KOPT-K1 (cell line): ENCODE measurements at regions not wholly inside any gene's neighbourhood (a gene's known extent, or its start where the extent isn't known, plus 50 kb on each side); places are given as distances from the start of the nearest gene placed in this dataset.
"Not testable (repeated sequence)": the region's sequence is repeated elsewhere in the genome, so short reads cannot be mapped to it uniquely, and the experiment has no call there.

Experiments used
- H3K27ac ChIP-seq: fragments of 200-600 bp; sonication (generic); 2 replicates; pipeline ENCODE4 v1.5.1; 2016; ENCODE audit warnings: antibody characterized with exemption, mild to moderate bottlenecking, low read depth, low read length; ENCODE audit not compliant: poor library complexity, severe bottlenecking
- H3K36me3 ChIP-seq: fragments of 200-600 bp; sonication (generic); 2 replicates; pipeline ENCODE4 v1.5.1; 2017; ENCODE audit warnings: antibody characterized with exemption, mild to moderate bottlenecking, low read length, moderate library complexity; ENCODE audit not compliant: insufficient read depth
- H3K9me3 ChIP-seq: fragments of 200-600 bp; sonication (generic); 2 replicates; pipeline ENCODE4 v1.5.1; 2017; ENCODE audit warnings: antibody characterized with exemption, low read length, mild to moderate bottlenecking; ENCODE audit not compliant: insufficient read depth, poor library complexity, severe bottlenecking

DNA sequence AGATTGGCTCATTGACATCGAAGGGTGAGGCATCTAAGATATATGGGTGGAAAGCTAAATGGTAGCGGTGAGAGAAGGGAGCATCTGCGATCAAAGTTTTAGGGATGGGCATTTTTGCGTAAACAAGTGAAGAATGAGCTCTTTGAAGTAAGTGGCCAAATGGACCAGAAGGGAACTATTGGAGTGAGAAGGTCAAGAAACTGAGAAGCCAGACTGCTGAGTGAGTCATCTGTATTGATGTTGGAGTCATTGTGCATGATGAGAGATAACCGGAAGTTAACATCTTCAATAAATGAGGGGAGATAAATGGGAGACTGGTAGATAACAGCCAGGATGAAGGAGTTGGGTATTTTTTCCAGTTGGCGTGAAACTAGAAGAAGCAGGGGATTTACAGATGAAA lies 271.9 kb upstream of the PDE3A start:
- Histone ChIP-seq H3K9me3 (no peaks in the 10 kb centered on the region), H3K27ac (no peak overlapping the region), H3K36me3 (no peaks in the 10 kb centered on the region)

DNA sequence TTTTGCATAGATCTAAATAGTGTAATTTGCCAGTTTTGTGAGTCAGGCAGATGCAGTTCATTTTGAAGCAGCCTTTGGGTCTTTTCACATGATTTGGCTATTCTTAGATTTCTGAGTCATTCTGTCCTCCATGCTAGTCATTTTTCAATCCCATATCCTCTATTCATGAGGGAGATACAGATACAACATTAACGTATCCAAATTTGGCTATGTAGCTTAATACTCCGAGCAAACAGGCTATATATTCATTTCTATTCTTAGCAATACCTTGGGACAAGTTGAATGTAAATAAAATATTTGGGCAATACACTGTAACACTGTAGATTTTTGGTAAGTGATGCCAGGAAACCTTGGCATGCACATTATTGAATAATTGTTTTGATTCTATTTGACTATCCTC lies 270.7 kb upstream of the PDE3A start:
- Histone ChIP-seq H3K36me3 (no peaks in the 10 kb centered on the region), H3K27ac (no peak overlapping the region), H3K9me3 (no peaks in the 10 kb centered on the region)

DNA sequence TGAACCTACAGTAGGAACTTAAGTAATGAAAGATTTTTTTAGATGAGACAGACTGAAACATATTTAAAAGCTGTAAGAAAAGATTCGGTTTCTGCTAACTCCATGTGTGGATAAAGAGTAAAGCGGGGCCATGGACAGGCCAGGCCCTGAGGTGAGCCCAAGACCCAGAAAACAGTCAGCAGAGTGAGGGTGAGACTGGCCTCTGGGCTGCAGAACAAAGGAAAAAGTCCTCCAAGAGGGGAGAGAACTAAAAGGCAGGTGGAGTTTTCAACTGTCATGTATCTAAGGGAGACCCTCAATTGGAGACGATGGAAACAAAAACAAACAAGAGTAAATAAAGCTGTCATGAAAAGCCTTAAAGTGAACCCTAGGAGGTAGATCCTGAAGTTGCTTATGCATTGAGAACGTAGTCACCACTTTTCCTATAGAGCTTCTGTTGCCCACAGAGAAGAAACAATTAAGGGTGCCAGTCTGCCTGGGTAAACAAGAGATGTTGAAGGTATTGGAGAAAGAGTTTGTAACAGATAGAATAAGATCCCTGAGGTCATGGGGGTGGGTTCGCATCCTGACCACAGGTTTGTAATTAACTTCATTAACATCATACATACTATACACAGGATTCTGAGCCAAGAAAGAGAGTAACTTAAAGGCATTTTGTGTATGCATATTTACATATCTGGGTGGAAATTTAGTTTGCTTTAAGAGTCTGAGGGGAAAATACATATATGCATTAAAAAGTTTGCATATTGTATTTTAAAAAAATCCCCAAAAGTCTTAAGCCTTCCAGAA lies 268.7 kb upstream of the PDE3A start:
- Histone ChIP-seq H3K36me3 (no peaks in the 10 kb centered on the region), H3K27ac (no peak overlapping the region), H3K9me3 (no peaks in the 10 kb centered on the region)

DNA sequence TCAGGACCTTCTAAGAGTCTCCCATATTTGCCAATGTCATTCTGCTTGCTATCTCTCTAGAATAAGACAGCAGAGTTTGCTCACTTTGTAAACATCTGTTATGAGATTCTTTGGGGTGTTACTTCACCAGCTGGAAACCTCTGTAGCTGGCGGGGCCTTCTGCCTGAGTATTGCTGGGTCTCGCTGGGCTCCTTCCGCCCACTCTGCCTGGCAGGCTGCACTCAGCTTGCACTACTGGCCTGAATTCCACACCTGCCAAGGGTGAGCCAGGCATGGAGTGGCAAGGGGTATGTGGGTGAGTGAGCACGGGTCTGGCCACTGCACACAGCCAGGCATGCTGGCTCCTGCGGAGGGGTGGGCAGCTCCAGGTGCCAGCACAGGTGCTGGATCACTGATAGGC lies 267.3 kb upstream of the PDE3A start:
- Histone ChIP-seq H3K27ac (no peak overlapping the region), H3K9me3 (no peaks in the 10 kb centered on the region), H3K36me3 (no peaks in the 10 kb centered on the region)

DNA sequence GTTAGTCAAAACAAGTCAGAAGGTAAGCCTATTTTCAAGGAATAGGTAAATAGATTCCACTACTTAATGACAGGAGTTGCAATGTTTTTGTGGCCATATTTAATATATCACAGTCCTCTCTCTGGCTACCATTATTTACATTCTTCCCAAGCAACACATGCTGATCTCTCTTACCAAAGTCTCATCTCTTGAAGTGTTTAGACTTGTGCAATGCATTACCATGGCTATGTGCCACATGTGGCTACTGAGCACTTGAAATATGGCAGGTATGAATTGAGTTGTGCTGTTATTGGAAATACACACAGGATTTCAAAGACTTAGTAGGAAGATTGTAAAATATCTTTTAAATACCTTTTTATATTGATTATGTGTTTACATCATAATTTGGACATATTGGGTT lies 262.4 kb upstream of the PDE3A start:
- no peaks in the 10 kb centered on the region for H3K9me3 ChIP-seq
- H3K27ac ChIP-seq: no peak overlapping the region
- H3K36me3 ChIP-seq: no peaks in the 10 kb centered on the region

DNA sequence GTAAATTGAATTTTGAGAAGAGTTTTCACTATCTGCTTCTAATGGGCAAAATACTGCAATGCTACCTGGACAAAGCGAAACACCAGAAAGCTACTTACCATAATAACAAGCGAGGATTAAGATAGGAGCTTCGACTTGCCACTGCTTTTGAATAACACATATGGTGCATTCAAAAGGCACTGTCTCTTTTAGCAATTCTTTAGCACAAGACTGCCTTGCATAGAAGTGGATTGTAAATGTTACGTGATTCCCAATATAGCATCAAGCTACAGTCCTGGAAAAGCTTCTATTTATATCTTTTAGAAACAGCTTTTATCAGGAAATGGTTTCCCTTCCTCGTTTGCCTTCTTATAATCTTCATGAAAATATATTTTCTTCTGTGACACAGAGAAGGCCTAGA lies 258.7 kb upstream of the PDE3A start:
- Histone ChIP-seq H3K36me3 (no peaks in the 10 kb centered on the region), H3K9me3 (no peaks in the 10 kb centered on the region), H3K27ac (no peak overlapping the region)

DNA sequence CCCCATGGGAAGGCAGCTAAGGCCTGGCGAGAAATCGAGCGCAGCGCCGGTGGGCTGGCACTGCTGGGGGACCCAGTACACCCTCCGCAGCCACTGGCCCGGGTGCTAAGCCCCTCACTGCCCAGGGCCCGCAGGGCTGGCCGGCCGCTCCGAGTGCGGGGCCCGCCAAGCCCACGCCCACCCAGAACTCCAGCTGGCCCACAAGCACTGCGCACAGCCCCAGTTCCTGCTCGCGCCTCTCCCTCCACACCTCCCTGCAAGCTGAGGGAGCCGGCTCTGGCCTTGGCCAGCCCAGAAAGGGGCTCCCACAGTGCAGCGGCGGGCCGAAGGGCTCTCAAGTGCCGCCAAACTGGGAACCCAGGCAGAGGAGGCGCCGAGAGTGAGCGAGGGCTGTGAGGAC lies 253.0 kb upstream of the PDE3A start:
- not testable (repeated sequence) for H3K9me3 ChIP-seq, H3K27ac ChIP-seq, H3K36me3 ChIP-seq

- Histone ChIP-seq H3K27ac (no peak overlapping the region), H3K36me3 (no peaks in the 10 kb centered on the region), H3K9me3 (no peaks in the 10 kb centered on the region)
Measured at GRCh38 chr12:20119596-20120402, 248.5 kb upstream of the PDE3A start.

GRCh38 chr12:20120403-20120725 lies 248.0 kb upstream of the PDE3A start:
- Histone ChIP-seq H3K36me3 (no peaks in the 10 kb centered on the region), H3K27ac (no peak overlapping the region), H3K9me3 (no peaks in the 10 kb centered on the region)

DNA sequence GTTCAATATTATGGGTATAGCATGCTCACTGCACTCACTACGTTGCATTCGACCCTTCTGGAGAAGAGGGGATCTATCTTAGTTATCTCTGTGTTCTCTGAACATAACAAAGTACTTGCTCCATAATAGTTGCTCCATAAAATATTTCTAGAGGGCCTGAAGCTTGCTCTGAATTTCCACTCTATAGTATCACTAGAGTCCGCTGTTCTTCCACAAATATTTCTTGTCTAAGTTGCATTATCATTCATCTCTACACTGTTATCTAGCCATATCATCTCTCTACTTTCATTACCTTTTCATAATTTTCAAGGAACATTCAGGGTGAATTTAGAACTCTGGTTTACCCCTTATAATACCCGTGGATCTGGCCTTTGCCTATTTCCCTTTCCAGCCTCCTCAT lies 246.1 kb upstream of the PDE3A start:
- Histone ChIP-seq H3K36me3 (no peaks in the 10 kb centered on the region), H3K9me3 (no peaks in the 10 kb centered on the region), H3K27ac (no peak overlapping the region)

- Histone ChIP-seq H3K9me3 (no peaks in the 10 kb centered on the region), H3K27ac (no peak overlapping the region), H3K36me3 (no peaks in the 10 kb centered on the region)
Measured at GRCh38 chr12:20123465-20123864, 244.9 kb upstream of the PDE3A start.

DNA sequence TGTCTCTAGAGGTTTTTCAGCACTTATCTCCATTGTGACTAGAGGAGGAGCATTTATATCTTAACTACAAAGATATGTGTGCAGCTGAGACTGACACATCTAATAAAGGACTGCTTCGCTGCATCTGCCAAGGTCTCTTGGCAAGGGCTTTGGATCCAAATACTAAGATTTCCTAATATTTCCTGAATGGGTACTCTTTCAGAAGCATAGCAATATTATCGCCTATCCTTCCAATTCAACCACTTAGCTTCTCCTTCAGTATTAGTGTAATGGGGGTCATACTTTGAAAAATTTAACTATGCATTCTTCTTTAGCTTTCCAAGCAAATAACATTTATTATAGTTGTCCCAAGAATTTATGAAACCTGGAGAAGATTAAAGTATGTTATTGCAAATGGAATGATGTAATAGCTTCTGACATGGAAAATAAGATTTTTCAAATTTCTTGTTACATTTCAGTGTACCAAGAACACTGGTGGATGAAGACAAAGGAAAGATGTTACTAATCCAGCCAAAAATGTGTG lies 243.0 kb upstream of the PDE3A start:
- no peaks in the 10 kb centered on the region for H3K9me3 ChIP-seq
- H3K36me3 ChIP-seq: no peaks in the 10 kb centered on the region
- no peak overlapping the region for H3K27ac ChIP-seq

GRCh38 chr12:20126601-20127000 lies 241.7 kb upstream of the PDE3A start:
- no peaks in the 10 kb centered on the region for H3K9me3 ChIP-seq
- H3K36me3 ChIP-seq: no peaks in the 10 kb centered on the region
- H3K27ac ChIP-seq: no peak overlapping the region

DNA sequence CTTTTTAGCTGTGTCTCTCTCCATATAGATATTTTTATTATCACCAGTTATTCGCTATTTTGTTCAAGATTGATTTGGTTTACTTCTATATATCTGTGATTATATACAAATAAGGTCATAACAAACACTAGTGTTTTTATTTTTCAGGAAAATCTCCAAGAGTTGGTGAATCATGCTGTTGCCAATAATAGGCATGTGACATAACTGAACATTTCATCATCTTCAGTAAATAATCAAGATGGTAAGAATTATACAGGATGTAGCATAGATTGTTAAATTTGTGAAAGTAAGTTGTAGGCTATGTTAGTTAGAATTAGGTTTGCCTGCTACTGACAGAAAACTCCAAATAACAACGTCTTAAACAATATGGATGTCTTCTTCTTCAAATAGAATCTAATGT lies 240.9 kb upstream of the PDE3A start:
- Histone ChIP-seq H3K36me3 (no peaks in the 10 kb centered on the region), H3K9me3 (no peaks in the 10 kb centered on the region), H3K27ac (no peak overlapping the region)

DNA sequence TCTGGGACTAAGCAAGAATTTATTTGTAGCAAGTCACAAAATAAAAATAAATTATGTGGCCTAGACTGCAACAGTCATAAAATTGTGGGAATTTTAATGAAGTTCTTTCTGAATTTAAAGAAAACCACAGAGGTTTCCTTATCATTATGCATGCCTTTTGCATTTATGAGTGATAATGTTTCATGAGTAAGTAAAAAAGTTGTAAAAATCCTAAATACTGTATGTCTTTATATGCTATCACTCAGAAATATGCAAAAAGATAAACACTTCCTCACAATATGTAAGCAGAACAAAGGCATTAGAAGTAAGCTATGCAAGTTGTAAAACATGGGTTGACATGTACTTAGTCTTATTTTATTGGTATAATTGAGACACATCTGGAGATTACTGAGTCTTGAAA lies 239.4 kb upstream of the PDE3A start:
- Histone ChIP-seq H3K9me3 (no peaks in the 10 kb centered on the region), H3K36me3 (no peaks in the 10 kb centered on the region), H3K27ac (no peak overlapping the region)

- Histone ChIP-seq H3K36me3 (no peaks in the 10 kb centered on the region), H3K27ac (no peak overlapping the region), H3K9me3 (no peaks in the 10 kb centered on the region)
Measured at GRCh38 chr12:20132818-20133217, 235.5 kb upstream of the PDE3A start.
